A673 (cell line): ENCODE measurements at regions not wholly inside any gene's neighbourhood (a gene's known extent, or its start where the extent isn't known, plus 50 kb on each side); places are given as distances from the start of the nearest gene placed in this dataset.

Source experiments
- CTCF ChIP-seq: fragments of 300-800, 200-600 bp; sonication (generic); conservative IDR thresholded peaks from 2 replicates; pipeline ENCODE4 v1.5.1; 2017; ENCODE audit warnings: low read depth, mild to moderate bottlenecking, antibody characterized with exemption, low read length, moderate library complexity, mixed read lengths
- EZH2 ChIP-seq: fragments of 200-600 bp; sonication (generic); IDR thresholded peaks from 2 replicates; pipeline ENCODE4 v1.6.1; 2017; ENCODE audit warnings: borderline replicate concordance, low read depth, mild to moderate bottlenecking, mixed read lengths, antibody characterized with exemption, low read length; ENCODE audit not compliant: poor library complexity, severe bottlenecking

- no peak for TF ChIP-seq CTCF
- TF ChIP-seq EZH2: no peak
These were observed 104.2 kb downstream of the SNX18 start for GRCh38 chr5:54621709-54622108.
